Kidney capillary endothelial cell (primary cell): ENCODE measurements at regions not wholly inside any gene's neighbourhood (a gene's known extent, or its start where the extent isn't known, plus 50 kb on each side); places are given as distances from the start of the nearest gene placed in this dataset.
A peak's percentile ranks its signal among the peaks of the same experiment; 100 is the strongest.

Source experiments
- DNase-seq: peaks from one replicate; pipeline ENCODE4 v3.0.0-alpha.2; 2018; ENCODE audit warnings: low spot score

DNA sequence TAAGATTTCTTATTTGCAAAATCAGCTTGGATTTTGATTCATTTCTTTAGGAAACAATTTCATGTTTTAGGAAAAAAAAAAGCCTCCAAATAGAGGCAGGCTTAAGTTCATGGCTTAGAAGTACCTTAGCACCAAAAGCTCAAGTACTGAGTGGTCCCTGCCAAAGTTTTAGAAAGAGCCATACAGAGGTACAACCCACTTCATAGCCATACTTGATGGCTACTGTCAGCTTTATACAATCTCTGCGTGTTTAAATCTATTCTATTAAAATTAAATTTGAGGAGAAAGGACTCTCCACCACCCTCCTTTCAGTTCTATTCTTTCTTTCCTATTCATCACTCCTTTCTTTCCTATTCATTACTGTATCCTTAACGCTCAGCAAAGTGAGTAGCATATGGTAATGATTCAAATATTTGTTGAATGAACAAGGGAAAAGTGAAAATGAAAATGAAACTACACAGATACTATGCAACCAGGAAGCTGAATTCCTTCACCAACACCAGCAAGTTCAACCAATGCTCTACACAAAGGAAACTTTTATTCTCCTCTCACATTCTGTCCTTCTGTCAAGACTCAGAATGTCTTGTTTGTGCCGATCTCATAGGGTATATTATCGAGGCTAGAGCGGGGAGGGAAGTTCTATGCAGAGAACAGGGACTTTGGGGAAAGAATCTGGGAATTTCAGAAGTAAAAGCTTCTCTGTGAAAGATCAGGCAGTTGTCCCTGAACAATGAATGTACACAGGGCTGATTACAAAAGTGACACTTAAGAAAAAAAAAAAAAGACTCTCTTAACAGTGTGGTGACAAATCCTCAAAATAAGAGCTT lies 138.6 kb upstream of the SPEF2 start:
- no peak for DNase-seq

GRCh38 chr5:35477911-35478310 lies 139.8 kb upstream of the SPEF2 start:
- DNase-seq = no peak

GRCh38 chr5:35477321-35477720 lies 140.3 kb upstream of the SPEF2 start:
- no peak for DNase-seq

GRCh38 chr5:35476797-35477196 lies 140.9 kb upstream of the SPEF2 start:
- no peak for DNase-seq

DNA sequence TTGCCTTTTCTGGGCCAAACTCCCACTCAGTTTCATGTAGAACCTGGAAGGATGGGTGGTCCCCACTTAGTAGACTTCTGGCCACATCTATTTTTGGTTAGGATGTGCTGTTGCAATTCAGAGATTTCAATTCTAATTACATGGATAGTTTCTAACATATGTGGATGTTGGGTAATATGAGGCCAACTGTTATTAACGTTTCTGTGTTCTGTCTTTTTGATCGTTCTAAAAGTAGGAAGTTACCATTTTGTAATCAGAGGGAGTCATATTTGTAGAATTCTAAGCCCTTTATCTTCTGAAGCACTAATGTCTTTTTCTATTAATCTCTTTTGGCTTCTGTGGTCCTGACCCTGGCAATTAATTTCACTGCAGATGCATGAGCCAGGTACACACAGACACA lies 141.6 kb upstream of the SPEF2 start:
- no peak for DNase-seq

DNA sequence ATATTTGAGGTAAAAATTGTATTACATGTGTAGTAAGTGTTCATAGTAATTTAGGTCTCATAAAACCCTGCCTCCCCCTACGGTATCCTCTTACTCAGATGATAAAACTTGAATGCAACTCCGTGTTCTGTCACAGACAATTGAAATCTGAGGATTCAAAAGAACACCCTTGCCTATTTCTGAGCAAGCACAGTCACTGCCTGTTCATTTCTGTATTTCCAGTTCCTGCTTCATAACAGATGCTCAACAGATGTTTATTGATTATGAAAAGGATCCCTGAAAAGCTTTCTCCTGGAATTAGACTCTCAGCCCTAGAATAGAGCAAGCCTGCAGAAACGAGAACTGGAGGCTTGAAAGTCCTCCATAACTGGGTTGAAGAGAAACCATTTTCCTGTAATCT lies 144.1 kb upstream of the SPEF2 start:
- DNase-seq = no peak

DNA sequence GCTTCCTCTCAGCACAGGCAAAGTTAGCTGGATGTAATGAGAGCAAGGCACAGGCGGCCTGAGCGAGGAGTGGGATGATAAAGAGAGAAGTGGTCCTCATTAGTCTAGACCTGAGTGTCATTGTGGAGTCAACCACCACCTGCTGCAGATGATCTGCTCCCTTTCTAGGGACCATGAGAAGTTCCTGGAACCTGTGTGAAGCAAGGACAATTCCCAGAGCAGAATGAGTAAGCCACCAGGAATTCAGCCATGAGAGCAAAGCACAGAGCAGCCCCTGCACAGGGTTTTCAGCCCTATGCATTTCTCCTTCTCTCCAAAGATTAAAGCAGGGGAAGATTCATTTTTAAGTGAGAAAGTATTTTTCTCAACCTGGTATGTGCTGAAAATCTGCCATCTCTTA lies 146.8 kb upstream of the SPEF2 start:
- DNase-seq = no peak

DNA sequence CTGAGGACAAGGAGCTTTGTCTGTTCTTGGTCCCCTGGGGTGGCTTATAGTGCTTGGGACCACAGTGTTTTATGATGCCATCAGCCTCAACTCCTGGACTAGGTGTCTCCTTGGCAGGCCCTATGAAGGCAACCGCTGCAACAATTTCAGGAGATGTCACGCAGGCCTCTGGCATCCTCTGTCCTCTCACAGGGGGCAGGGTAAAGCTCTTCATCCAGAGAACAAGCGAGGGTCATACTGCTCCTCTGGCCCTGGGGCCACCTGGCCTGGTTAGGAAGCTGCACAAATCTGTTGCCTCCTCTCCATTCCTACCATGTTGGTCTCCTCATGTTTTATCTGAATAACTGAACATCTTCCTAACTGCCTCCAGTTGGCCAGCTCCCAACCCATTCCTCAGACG lies 148.9 kb upstream of the SPEF2 start:
- no peak for DNase-seq

GRCh38 chr5:35466746-35467145 lies 150.9 kb upstream of the SPEF2 start:
- DNase-seq = no peak

GRCh38 chr5:35464757-35465156 lies 152.9 kb upstream of the SPEF2 start:
- DNase-seq = no peak

GRCh38 chr5:35461530-35461929 lies 156.1 kb upstream of the SPEF2 start:
- no peak for DNase-seq

GRCh38 chr5:35458824-35459207 lies 158.8 kb upstream of the SPEF2 start:
- no peak for DNase-seq

DNA sequence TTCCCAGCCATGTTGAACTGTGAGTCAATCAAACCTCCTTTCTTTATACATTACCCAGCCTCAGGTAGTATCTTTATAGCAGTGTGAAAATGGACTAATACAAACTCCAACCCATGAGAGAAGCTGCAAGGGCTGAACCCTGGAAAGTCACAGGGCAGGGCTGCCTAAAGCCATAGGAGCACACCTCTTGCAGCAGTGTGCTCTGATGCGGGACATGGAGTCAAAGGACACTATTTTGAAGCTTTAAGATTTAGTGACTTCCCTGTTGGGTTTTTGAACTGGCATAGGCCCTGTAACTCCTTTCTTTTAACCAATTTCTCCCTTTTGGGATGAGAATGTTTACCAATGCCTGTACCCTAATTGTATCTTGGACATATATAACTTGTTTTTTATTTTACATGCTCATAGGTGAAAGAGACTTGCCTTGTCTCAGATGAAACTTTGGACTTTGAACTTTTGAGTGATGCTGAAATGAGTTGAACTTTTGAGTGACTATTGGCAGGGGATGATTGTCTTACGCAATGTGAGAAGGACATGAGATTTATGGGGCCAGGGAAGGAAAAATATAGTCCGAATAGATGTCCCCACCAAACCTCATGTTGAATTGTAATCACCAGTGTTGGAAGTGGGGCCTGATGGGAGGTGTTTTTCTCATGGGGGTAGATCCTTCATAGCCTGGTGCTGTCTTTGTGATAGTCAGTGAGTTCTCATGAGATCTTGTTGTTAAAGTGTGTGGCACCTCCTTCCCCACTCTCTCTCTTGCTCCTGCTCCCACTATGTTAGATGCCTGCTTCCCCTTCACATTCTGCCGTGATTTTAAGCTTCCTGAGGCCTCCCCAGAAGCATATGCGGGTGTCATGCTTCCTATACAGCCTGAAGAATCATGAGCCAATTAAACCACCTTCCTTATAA lies 159.5 kb upstream of the SPEF2 start:
- no peak for DNase-seq

DNA sequence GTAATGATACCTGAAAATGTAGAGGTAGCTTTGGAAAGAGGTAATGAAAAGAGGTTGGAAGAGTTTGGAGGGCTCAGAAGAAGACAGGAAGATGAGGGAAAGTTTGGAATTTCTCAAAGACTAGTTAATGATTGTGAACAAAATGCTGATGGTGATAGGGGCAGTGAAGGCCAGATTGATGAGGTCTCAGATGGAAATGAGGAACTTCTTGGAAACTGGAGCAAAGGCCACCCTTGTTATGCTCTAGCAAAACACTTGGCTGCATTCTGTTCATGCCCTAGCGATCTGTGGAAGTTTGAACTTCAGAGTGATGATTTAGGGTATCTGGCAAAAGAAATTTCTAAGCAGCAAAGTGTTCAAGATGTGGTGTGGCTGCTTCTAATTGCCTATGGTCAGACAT lies 161.2 kb upstream of the SPEF2 start:
- DNase-seq = no peak

GRCh38 chr5:35454011-35454525 lies 163.6 kb upstream of the SPEF2 start:
- no peak for DNase-seq

DNA sequence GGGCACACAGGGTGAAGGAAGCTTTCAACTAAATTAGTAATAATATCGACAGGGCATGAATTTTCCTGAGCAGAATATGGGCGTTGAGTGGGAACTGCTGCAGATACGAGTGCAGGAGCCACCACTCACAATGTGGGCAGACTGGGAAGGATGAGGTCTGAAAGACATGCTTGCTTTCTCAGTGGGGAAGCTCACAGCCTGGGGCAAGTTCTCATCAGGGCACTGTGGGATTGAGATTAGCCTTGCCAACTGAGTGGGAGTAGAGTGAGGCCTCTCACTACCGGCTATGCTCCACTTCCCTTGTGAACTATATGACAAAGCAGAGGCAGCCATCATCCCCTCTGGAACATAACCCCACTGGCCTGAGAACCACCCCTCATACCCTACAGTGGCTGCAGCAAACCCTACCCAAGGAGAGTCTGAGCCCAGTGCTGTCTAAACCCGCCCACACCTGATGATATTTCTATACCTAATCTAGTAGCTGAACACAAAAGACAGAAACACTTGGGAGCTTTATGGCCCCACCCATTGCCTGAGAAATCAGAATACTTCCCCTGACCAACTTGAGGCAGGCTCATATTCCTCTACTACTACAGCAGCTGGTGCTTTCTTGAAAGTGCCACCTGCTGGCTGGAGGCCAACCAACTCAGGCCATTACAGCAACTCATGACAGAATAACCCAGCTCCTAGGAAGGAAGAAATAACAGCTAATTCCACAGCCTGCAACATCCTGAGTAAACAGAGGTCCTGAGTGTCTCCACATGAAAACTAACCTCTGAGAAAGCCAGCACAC lies 173.7 kb upstream of the SPEF2 start:
- no peak for DNase-seq

GRCh38 chr5:35442885-35443639 lies 174.6 kb upstream of the SPEF2 start:
- no peak for DNase-seq

GRCh38 chr5:35440409-35440808 lies 177.3 kb upstream of the SPEF2 start:
- no peak for DNase-seq

DNA sequence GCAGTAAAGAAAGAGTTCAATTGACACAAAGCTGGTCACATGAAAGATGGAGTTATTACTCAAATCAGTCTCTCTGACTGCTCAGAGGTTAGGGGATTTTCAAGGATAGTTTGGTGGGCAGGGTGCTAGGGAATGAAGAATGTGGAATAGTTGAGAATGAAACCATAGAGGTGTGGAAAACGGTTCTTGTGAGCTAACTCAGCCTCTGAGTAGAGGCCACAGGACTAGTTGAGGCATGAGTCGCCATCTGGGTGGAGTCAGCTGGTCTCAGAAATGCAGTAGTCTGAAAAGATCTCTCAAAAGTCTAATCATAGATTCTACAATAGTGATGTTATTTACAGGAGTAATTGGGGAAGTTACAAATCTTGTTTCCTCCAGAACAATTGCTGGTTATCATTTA lies 178.9 kb upstream of the SPEF2 start:
- DNase-seq = no peak

- no peak for DNase-seq
These were observed 179.4 kb upstream of the SPEF2 start for GRCh38 chr5:35438288-35438687.

DNA sequence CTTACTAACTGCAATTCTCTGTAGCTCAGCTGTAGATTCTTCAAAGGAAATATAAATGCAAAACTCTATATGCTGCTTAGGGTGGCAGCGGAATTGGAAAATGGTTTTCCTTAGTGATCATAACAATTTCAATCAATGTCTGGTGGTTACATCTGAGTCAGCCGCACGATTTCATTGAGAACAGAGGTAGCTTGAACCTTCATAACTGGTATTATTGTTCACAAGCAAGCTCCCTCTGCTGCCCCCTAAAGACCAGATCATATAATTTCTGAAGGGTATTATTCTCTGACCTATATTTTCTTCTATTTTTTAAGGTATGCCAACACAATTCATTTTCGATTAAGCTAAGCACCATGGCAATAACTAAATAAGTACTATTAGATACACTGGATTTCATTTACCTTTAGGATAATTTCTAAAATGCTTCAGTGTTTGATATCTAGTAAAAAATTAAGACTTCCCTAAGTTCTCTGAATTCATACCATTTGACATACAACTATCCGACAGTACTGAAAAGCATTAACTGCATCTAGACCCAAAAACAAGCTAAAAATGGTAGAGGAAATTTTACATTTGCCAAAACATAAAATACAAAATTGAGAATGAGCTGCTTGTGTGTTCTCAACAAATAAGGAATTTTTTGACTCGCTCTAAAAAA lies 181.1 kb upstream of the SPEF2 start:
- DNase-seq = peak; percentile 26
